Lung (tissue), 11 donors: ENCODE measurements at regions not wholly inside any gene's neighbourhood (a gene's known extent, or its start where the extent isn't known, plus 50 kb on each side); places are given as distances from the start of the nearest gene placed in this dataset.

Source experiments
- ATAC-seq: fragments of 200-7000 bp; cut with Tn5 transposase; one replicate; pipeline ENCODE4 v1.9.1; 2020; ENCODE audit warnings: moderate number of reproducible peaks; ENCODE audit not compliant: insufficient read depth, low FRiP score
- DNase-seq, 3 donors: peaks; one replicate each; pipeline ENCODE4 v3.0.0-alpha.2; 2013 to 2017
- H3K27ac ChIP-seq, 2 donors: one replicate each; pipeline ENCODE4 v1.5.1; 2013; ENCODE audit warnings: mild to moderate bottlenecking in 2 of 2, moderate library complexity in 2 of 2, control low read depth in 1 of 2, inconsistent platforms in 1 of 2, low read depth in 1 of 2, low read length in 1 of 2
- H3K27me3 ChIP-seq, 3 donors: one replicate each; pipeline ENCODE4 v1.5.1; 2013; ENCODE audit warnings: low read length in 2 of 3; ENCODE audit not compliant: control insufficient read depth in 3 of 3, insufficient read depth in 3 of 3
- H3K36me3 ChIP-seq, 4 donors: one replicate each; pipeline ENCODE4 v1.5.1; 2013; ENCODE audit warnings: low read length in 4 of 4, mild to moderate bottlenecking in 1 of 4, moderate library complexity in 1 of 4; ENCODE audit not compliant: control insufficient read depth in 4 of 4, insufficient read depth in 4 of 4
- H3K4me1 ChIP-seq, 5 donors: one replicate each; pipeline ENCODE4 v1.5.1; 2013; ENCODE audit warnings: low read length in 5 of 5, mild to moderate bottlenecking in 2 of 5, moderate library complexity in 1 of 5; ENCODE audit not compliant: control insufficient read depth in 5 of 5, insufficient read depth in 5 of 5
- H3K4me3 ChIP-seq: one replicate; pipeline ENCODE4 v1.5.1; 2013; ENCODE audit warnings: mild to moderate bottlenecking, control low read depth, moderate library complexity
- H3K9ac ChIP-seq, 2 donors: one replicate each; pipeline ENCODE4 v1.5.1; 2013; ENCODE audit warnings: low read length in 2 of 2, control low read depth in 1 of 2; ENCODE audit not compliant: insufficient read depth in 1 of 2
- H3K9me3 ChIP-seq, 4 donors: one replicate each; pipeline ENCODE4 v1.5.1; 2013; ENCODE audit warnings: low read length in 3 of 4, mild to moderate bottlenecking in 1 of 4, moderate library complexity in 1 of 4; ENCODE audit not compliant: control insufficient read depth in 4 of 4, insufficient read depth in 3 of 4
- CTCF ChIP-seq: IDR thresholded peaks from 2 replicates; pipeline ENCODE4 v1.5.1; 2012; ENCODE audit warnings: mild to moderate bottlenecking; ENCODE audit errors: control extremely low read depth, extremely low read depth
- WGBS, 2 donors: extraction: QIAGEN DNeasy Blood & Tissue Kit; methylation state at CpG; one replicate each; pipeline ENCODE4 v1.1.7; 2013; 5-methylcytosine and 5-hydroxymethylcytosine counted together
- donor health status: control.
- donor health status: control.
- donor health status: Bipolar disorder and iron deficiency.
- donor health status: healthy.
- donor health status: DM: yes; HTN: yes; CAD: no.

GRCh38 chr5:61640179-61641021, 308.3 kb downstream of the ZSWIM6 start:
- no peaks in the 10 kb centered on the region for H3K9me3 ChIP-seq
- DNase-seq (no peak), ATAC-seq (no peak)
- no peak overlapping the region for H3K27ac ChIP-seq
- peaks cover 0 to 7% (median 0%) of the 10 kb centered on the region in 5 donors for H3K4me1 ChIP-seq
- H3K4me3 ChIP-seq, result no peak overlapping the region
- no peak for TF ChIP-seq CTCF
- H3K36me3 ChIP-seq, result no peaks in the 10 kb centered on the region
- H3K27me3 ChIP-seq, result no peaks in the 10 kb centered on the region
- H3K9ac ChIP-seq, result no peak overlapping the region
- 75 to 85% methylated on average over 7 of the region's 7 CpGs for WGBS, 2 donors

DNA sequence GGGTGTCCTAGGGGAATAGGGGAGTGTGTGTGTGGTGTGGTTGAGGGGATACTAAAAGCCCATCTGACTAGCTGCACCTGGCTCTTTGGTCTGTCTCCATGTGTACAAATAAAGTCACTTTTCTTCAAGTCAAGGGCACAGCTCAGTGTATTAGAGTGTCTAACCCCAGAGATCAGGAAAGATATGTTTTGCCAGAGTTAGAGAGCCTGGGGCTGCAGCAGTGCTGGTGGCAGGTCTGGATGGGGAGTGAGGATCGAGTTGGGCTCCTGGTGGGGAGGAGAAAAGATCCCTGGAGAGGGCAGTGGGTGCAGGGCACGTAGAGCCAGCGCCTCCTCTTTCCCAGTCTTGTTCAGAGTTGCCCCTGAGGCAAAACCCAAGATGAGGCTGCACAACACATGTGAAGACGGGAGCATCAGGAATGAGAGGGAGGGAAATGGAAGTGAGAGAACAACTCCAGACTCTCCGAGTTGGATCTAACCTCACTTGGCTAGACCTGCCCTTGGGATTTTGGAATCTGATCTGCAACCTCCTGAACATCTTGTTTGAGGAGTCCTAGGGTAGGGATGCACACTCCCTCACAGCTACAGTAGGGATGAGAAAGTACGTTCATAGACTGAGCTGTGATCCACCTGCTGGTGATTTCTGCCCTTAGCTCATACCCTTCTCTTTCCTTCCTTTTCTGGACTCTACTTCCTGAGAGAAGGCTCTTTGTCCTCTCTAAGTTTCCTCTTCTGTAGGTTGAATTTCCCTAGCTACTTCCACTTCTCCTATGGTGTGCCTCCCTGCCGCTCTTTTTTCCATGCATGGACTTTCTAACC, 309.9 kb downstream of the ZSWIM6 start:
- H3K4me3 ChIP-seq, result no peak overlapping the region
- no peaks in the 10 kb centered on the region for H3K27me3 ChIP-seq
- no peak overlapping the region for H3K9ac ChIP-seq
- no peak overlapping the region for H3K27ac ChIP-seq
- 79 to 87% methylated on average over 7 of the region's 7 CpGs for WGBS, 2 donors
- ATAC-seq (no peak), DNase-seq (no peak)
- H3K4me1 ChIP-seq, result peaks cover 0 to 7% (median 0%) of the 10 kb centered on the region in 5 donors
- H3K36me3 ChIP-seq, result no peaks in the 10 kb centered on the region
- no peaks in the 10 kb centered on the region for H3K9me3 ChIP-seq
- no peak for TF ChIP-seq CTCF

DNA sequence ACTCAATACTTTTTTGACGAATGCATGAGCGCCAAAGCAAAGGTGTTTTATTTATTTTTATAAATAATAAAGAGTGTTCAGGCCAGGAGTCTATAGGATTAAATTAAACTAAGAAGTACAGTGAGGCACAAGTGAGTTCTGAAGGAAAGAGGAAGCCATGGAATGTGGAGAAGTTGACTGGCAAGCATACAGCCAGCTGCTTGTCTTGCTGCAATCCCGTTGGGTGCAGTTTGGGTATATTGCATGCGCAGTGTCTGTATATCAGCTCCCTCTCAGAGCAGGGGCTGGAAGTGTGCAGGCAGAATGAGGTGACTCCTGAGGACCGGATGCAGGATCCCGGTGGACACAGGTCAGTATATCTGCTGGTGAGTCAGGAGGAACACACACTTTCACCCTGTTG, 315.6 kb downstream of the ZSWIM6 start:
- 81 to 88% methylated on average over 6 of the region's 6 CpGs for WGBS, 2 donors
- no peak overlapping the region for H3K9ac ChIP-seq
- no peak for DNase-seq
- H3K27ac ChIP-seq, result no peak overlapping the region
- H3K9me3 ChIP-seq, result no peaks in the 10 kb centered on the region
- ATAC-seq, result no peak
- TF ChIP-seq CTCF, result no peak
- no peaks in the 10 kb centered on the region for H3K4me1 ChIP-seq
- H3K36me3 ChIP-seq, result no peaks in the 10 kb centered on the region
- H3K4me3 ChIP-seq, result no peak overlapping the region
- H3K27me3 ChIP-seq, result no peaks in the 10 kb centered on the region
